A549 (cell line): ENCODE measurements at regions not wholly inside any gene's neighbourhood (a gene's known extent, or its start where the extent isn't known, plus 50 kb on each side); places are given as distances from the start of the nearest gene placed in this dataset.

Source experiments
- ATAC-seq, 2 experiments: fragments of 200-7000 bp in 1 of 2; fragments of >200 bp in 1 of 2; cut with Nextera tagmentation in 1 of 2; cut with Tn5 transposase in 1 of 2; 3 replicates each; pipeline versions ENCODE4 v1.8.0 to v1.9.1; 2018 to 2020; ENCODE audit warnings: mild to moderate bottlenecking in 1 of 2, moderate library complexity in 1 of 2
- CTCF ChIA-PET: fragments of 300-600 bp; sonication (Branson Sonifier 250); formaldehyde crosslinking; extraction: SDS; loops from one replicate; lab custom pipeline; 2021; ENCODE audit warnings: antibody characterized with exemption, inconsistent platforms; lab: Yijun Ruan, JAX
- POLR2A ChIA-PET: fragments of 350-600 bp; formaldehyde crosslinking; extraction: SDS; loops from one replicate; lab custom pipeline; 2021; ENCODE audit warnings: antibody characterized with exemption, inconsistent platforms; lab: Yijun Ruan, JAX
- DNase-seq, 2 experiments: peaks; one replicate each; pipeline versions ENCODE4 v3.0.0 to v3.0.0-alpha.2; 2011 to 2016; ENCODE audit warnings: low read depth in 1 of 2, low spot score in 1 of 2
- FAIRE-seq: peaks from 2 replicates; lab custom pipeline; 2011; peaks lifted over from hg19 to GRCh38; lab: Jason Lieb, UNC
- H3K27ac ChIP-seq, 2 experiments: fragments of >200 bp; sonication (Bioruptor Twin); formaldehyde crosslinking; 3 replicates each; pipeline ENCODE4 v1.5.1; 2016 to 2017
- H3K4me1 ChIP-seq: fragments of >200 bp; sonication (Bioruptor Twin); formaldehyde crosslinking; 3 replicates; pipeline ENCODE4 v1.6.1; 2016
- H3K4me2 ChIP-seq: fragments of >200 bp; sonication (Bioruptor Twin); formaldehyde crosslinking; 3 replicates; pipeline ENCODE4 v1.6.1; 2016
- H3K4me3 ChIP-seq: fragments of >200 bp; sonication (Bioruptor Twin); formaldehyde crosslinking; 3 replicates; pipeline ENCODE4 v1.5.1; 2016
- H3K9me3 ChIP-seq: fragments of >200 bp; sonication (Bioruptor Twin); formaldehyde crosslinking; 3 replicates; pipeline ENCODE4 v1.6.1; 2016
- BHLHE40 ChIP-seq: IDR thresholded peaks from 2 replicates; pipeline ENCODE4 v1.6.1; 2012; ENCODE audit warnings: low read depth, low read length, inconsistent platforms
- CEBPB ChIP-seq, 2 experiments: fragments of >200 bp in 1 of 2; sonication (Bioruptor Twin) in 1 of 2; formaldehyde crosslinking in 1 of 2; IDR thresholded peaks; 2 replicates each; pipeline ENCODE4 v1.6.1; 2012 to 2016
- E2F6 ChIP-seq: IDR thresholded peaks from 2 replicates; pipeline ENCODE4 v1.6.1; 2012; ENCODE audit warnings: low read depth, borderline replicate concordance
- EHF ChIP-seq: fragments of 250-450 bp; sonication (Bioruptor Pico); IDR thresholded peaks from 2 replicates; pipeline ENCODE4 v1.5.0; 2020; ENCODE audit warnings: mild to moderate bottlenecking
- EHMT2 ChIP-seq: fragments of 200-600 bp; sonication (generic); IDR thresholded peaks from 2 replicates; pipeline ENCODE4 v1.6.1; 2016; ENCODE audit warnings: antibody characterized with exemption, low read depth, mild to moderate bottlenecking, moderate library complexity
- ESRRA ChIP-seq: fragments of 150-350 bp; IDR thresholded peaks from 2 replicates; pipeline ENCODE4 v1.6.1; 2014; ENCODE audit warnings: mild to moderate bottlenecking, low read length, borderline replicate concordance
- FOSB ChIP-seq: fragments of 250-450 bp; sonication (Bioruptor Pico); IDR thresholded peaks from 2 replicates; pipeline ENCODE4 v1.5.0; 2020; ENCODE audit warnings: mild to moderate bottlenecking, moderate library complexity
- HDAC2 ChIP-seq: fragments of 200-600 bp; sonication (generic); IDR thresholded peaks from 2 replicates; pipeline ENCODE4 v1.6.1; 2016
- HEYL ChIP-seq: fragments of 250-450 bp; sonication (Bioruptor Pico); IDR thresholded peaks from 2 replicates; pipeline ENCODE4 v1.8.0; 2021; ENCODE audit warnings: mild to moderate bottlenecking, moderate library complexity
- HOXB5 ChIP-seq: fragments of 250-450 bp; sonication (Bioruptor Pico); IDR thresholded peaks from 2 replicates; pipeline ENCODE4 v1.5.0; 2020; ENCODE audit warnings: mild to moderate bottlenecking, moderate library complexity
- KDM1A ChIP-seq: fragments of 200-600 bp; sonication (generic); IDR thresholded peaks from 2 replicates; pipeline ENCODE4 v1.6.1; 2016; ENCODE audit warnings: low read depth, mild to moderate bottlenecking
- KDM5A ChIP-seq: fragments of 200-600 bp; sonication (generic); IDR thresholded peaks from 2 replicates; pipeline ENCODE4 v1.6.1; 2016; ENCODE audit warnings: antibody characterized with exemption, mild to moderate bottlenecking
- MYC ChIP-seq: IDR thresholded peaks from 2 replicates; pipeline ENCODE4 v1.6.1; 2012; ENCODE audit warnings: mild to moderate bottlenecking, inconsistent platforms, low read length, improper control_type of control experiment, borderline replicate concordance
- NFE2L2 ChIP-seq: fragments of 150-350 bp; conservative IDR thresholded peaks from 2 replicates; pipeline ENCODE4 v1.6.1; 2014; ENCODE audit warnings: low read length
- NR3C1 ChIP-seq: fragments of >200 bp; sonication (Bioruptor Twin); formaldehyde crosslinking; IDR thresholded peaks from 3 replicates; pipeline ENCODE4 v1.6.1; 2017
- PBX3 ChIP-seq: IDR thresholded peaks from 2 replicates; pipeline ENCODE4 v1.6.1; 2012
- PHF8 ChIP-seq: fragments of 200-600 bp; sonication (generic); IDR thresholded peaks from 2 replicates; pipeline ENCODE4 v1.6.1; 2016; ENCODE audit warnings: low read depth, mild to moderate bottlenecking, antibody characterized with exemption, moderate library complexity, borderline replicate concordance
- RARB ChIP-seq: fragments of 250-450 bp; sonication (Bioruptor Pico); IDR thresholded peaks from 2 replicates; pipeline ENCODE4 v1.8.0; 2021; ENCODE audit warnings: mild to moderate bottlenecking, moderate library complexity
- RCOR1 ChIP-seq: fragments of 150-350 bp; IDR thresholded peaks from 2 replicates; pipeline ENCODE4 v1.6.1; 2014; ENCODE audit warnings: antibody characterized with exemption, low read length, low read depth
- REST ChIP-seq: fragments of 200-600 bp; sonication (generic); IDR thresholded peaks from 2 replicates; pipeline ENCODE4 v1.6.1; 2016; ENCODE audit warnings: antibody characterized with exemption, mild to moderate bottlenecking, moderate library complexity
- RNF2 ChIP-seq: fragments of 200-600 bp; sonication (generic); IDR thresholded peaks from 2 replicates; pipeline ENCODE4 v1.6.1; 2016; ENCODE audit warnings: low read depth, mild to moderate bottlenecking, antibody characterized with exemption, moderate library complexity, borderline replicate concordance
- SMC3 ChIP-seq: fragments of >200 bp; sonication (Bioruptor Twin); formaldehyde crosslinking; IDR thresholded peaks from 3 replicates; pipeline ENCODE4 v1.6.1; 2018; ENCODE audit warnings: inconsistent platforms
- TP53 ChIP-seq: fragments of 250-450 bp; sonication (Bioruptor Pico); IDR thresholded peaks from 2 replicates; pipeline ENCODE4 v1.5.0; 2021; ENCODE audit warnings: mild to moderate bottlenecking, moderate library complexity
- USF2 ChIP-seq: fragments of 450-650 bp; IDR thresholded peaks from 2 replicates; pipeline ENCODE4 v1.6.1; 2014; ENCODE audit warnings: antibody characterized with exemption
- WGBS: methylation state at CpG from one replicate; pipeline ENCODE4 v1.1.6; 2017; ENCODE audit errors: missing lambda C conversion rate; 5-methylcytosine and 5-hydroxymethylcytosine counted together
- TF ChIP-seq, protein P1 (sequence below): IDR thresholded peaks from 2 replicates; pipeline ENCODE4 v1.6.1; 2012
- TF ChIP-seq, protein P2 (sequence below): fragments of >200 bp; sonication (Bioruptor Twin); formaldehyde crosslinking; IDR thresholded peaks from 3 replicates; pipeline ENCODE4 v1.6.1; 2016

DNA sequence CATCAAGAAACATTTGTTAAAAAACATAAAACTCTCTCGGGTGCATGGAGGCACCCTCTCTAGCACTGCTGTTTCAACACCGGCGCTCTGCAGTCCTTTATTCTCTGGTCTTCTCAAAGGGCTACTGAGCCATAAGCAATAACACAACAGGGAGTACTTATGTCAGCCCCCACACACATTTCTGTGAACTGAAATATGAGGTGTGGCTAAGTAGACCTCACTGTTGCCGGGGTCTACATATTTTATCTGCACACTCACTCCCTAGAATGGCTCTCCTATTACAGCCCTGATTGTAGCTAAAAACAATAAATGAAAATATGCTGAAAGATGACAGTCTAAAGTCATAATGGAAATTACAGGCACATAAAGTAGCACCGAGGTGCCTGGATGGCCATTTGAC, 235.1 kb downstream of the GRB14 start:
- H3K4me3 ChIP-seq: no peak overlapping the region
- ATAC-seq (no peak), FAIRE-seq (no peak), DNase-seq (no peak)
- CTCF ChIA-PET: no interaction called here
- no peaks in the 10 kb centered on the region for H3K9me3 ChIP-seq
- H3K4me2 ChIP-seq: no peak overlapping the region
- H3K4me1 ChIP-seq: peaks cover 7% of the 10 kb centered on the region; the same call in 1 of the 3 replicates
- POLR2A ChIA-PET: no interaction called here
- whole genome bisulfite sequencing: 56% methylated on average over 5 of the region's 5 CpGs
- H3K27ac ChIP-seq: no peak overlapping the region
- TF ChIP-seq BHLHE40 (no peak), EHMT2 (no peak), RNF2 (no peak), TP53 (CRISPR knock-in tag) (no peak), KDM1A (no peak), NR3C1 (no peak), SMC3 (no peak), E2F6 (no peak), MYC (no peak), RARB (CRISPR knock-in tag) (no peak), KDM5A (no peak), HOXB5 (CRISPR knock-in tag) (no peak), RCOR1 (no peak), EHF (CRISPR knock-in tag) (no peak)
- TF ChIP-seq, protein P1, sequence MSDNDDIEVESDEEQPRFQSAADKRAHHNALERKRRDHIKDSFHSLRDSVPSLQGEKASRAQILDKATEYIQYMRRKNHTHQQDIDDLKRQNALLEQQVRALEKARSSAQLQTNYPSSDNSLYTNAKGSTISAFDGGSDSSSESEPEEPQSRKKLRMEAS: no peak

DNA sequence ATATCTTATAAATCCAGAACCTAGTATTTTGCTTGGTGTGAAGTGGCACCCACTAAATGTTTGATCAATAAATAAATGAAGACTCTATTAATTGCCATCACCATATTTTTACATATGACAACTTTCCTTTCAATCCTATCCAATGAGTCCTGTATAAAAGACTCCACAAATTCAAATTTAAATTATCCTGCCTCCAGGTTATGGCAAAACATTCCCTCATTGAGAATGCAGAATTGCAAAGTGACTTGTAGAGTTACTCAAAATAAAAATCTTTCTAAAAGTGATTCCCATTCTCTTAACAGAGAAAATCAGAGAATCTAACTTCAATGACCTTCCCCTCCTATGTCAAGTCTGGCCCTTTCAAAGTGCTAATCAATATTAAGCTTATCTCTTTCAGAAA, 236.8 kb downstream of the GRB14 start:
- POLR2A ChIA-PET: no interaction called here
- no peak for TF ChIP-seq REST
- no peak for TF ChIP-seq ESRRA
- TF ChIP-seq, protein P2, sequence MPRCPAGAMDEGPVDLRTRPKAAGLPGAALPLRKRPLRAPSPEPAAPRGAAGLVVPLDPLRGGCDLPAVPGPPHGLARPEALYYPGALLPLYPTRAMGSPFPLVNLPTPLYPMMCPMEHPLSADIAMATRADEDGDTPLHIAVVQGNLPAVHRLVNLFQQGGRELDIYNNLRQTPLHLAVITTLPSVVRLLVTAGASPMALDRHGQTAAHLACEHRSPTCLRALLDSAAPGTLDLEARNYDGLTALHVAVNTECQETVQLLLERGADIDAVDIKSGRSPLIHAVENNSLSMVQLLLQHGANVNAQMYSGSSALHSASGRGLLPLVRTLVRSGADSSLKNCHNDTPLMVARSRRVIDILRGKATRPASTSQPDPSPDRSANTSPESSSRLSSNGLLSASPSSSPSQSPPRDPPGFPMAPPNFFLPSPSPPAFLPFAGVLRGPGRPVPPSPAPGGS: no peak
- TF ChIP-seq, protein P1: no peak
- TF ChIP-seq PHF8: no peak
- TF ChIP-seq KDM5A: no peak
- TF ChIP-seq PBX3: no peak
- no peak for TF ChIP-seq FOSB
- no peak for TF ChIP-seq HDAC2
- no peak for TF ChIP-seq USF2
- TF ChIP-seq HEYL (CRISPR knock-in tag): no peak
- no peak for TF ChIP-seq NFE2L2
- TF ChIP-seq MYC: no peak
- no peak for TF ChIP-seq CEBPB (IDR thresholded peaks at IDR 0.05)
- no peak for TF ChIP-seq RNF2

More for the DNA sequence above, 236.8 kb downstream of the GRB14 start:
- Histone ChIP-seq H3K4me3 (no peak overlapping the region), H3K4me2 (no peak overlapping the region), H3K9me3 (no peaks in the 10 kb centered on the region), H3K4me1 (peaks cover 7% of the 10 kb centered on the region; the same call in 1 of the 3 replicates), H3K27ac (no peak overlapping the region)
- DNase-seq (no peak), ATAC-seq (no peak), FAIRE-seq (no peak)
- CTCF ChIA-PET: no interaction called here
